Heart right ventricle (tissue), 16 donors: ENCODE measurements at regions not wholly inside any gene's neighbourhood (a gene's known extent, or its start where the extent isn't known, plus 50 kb on each side); places are given as distances from the start of the nearest gene placed in this dataset.

Experiments
- ATAC-seq, 8 donors: fragments of 200-7000 bp; cut with Tn5 transposase; one replicate each; pipeline ENCODE4 v1.9.1; 2020; ENCODE audit warnings: mild to moderate bottlenecking in 8 of 8, moderate library complexity in 8 of 8, moderate number of reproducible peaks in 1 of 8
- DNase-seq, 2 donors: peaks; one replicate each; pipeline ENCODE4 v3.0.0-alpha.2; 2020
- H3K27ac ChIP-seq, 10 donors: fragments of 200-600 bp; sonication (generic) in 2 of 10; one replicate each; pipeline versions ENCODE4 v1.5.0 to v1.8.0; 2020 to 2022; ENCODE audit warnings: mild to moderate bottlenecking in 3 of 10
- H3K27me3 ChIP-seq, 7 donors: fragments of 200-600 bp; one replicate each; pipeline ENCODE4 v1.8.0; 2021 to 2022; ENCODE audit warnings: mild to moderate bottlenecking in 2 of 7
- H3K36me3 ChIP-seq, 9 donors: fragments of 200-600 bp; sonication (generic) in 1 of 9; one replicate each; pipeline versions ENCODE4 v1.5.0 to v1.8.0; 2020 to 2022; ENCODE audit warnings: mild to moderate bottlenecking in 2 of 9
- H3K4me1 ChIP-seq, 9 donors: fragments of 200-600 bp; sonication (generic) in 1 of 9; one replicate each; pipeline versions ENCODE4 v1.5.0 to v1.8.0; 2020 to 2022; ENCODE audit warnings: mild to moderate bottlenecking in 4 of 9
- H3K4me3 ChIP-seq, 10 donors: fragments of 200-600 bp; sonication (generic) in 2 of 10; one replicate each; pipeline versions ENCODE4 v1.5.0 to v1.8.0; 2020 to 2022; ENCODE audit warnings: mild to moderate bottlenecking in 7 of 10, moderate library complexity in 2 of 10
- H3K9me3 ChIP-seq, 11 donors: fragments of 200-600 bp in 10 of 11; sonication (generic) in 2 of 11; one replicate each; pipeline versions ENCODE4 v1.5.0 to v1.8.0; 2013 to 2022; ENCODE audit warnings: mild to moderate bottlenecking in 2 of 11, control low read depth in 1 of 11, moderate library complexity in 1 of 11
- CTCF ChIP-seq, 9 donors: fragments of 200-600 bp; sonication (generic) in 2 of 9; IDR thresholded peaks; one replicate each; pipeline versions ENCODE4 v1.5.0 to v1.8.0; 2021 to 2022; ENCODE audit warnings: antibody characterized with exemption in 9 of 9, mild to moderate bottlenecking in 5 of 9, moderate library complexity in 1 of 9
- WGBS, 2 donors: extraction: QIAGEN DNeasy Blood & Tissue Kit; methylation state at CpG; one replicate each; pipeline ENCODE4 v1.1.7; 2013; ENCODE audit warnings: inconsistent platforms in 1 of 2; 5-methylcytosine and 5-hydroxymethylcytosine counted together
- intact Hi-C, 10 donors: fragments of 100-400 bp; cut with DNase I; formaldehyde crosslinking; loops; one replicate each; pipeline versions ENCODE4 v1.11.1 to v1.14.2; 2022
- donor health status: Arrhythmogenic right ventricular cardiomyopathy.
- donor health status: ischemic (EF 13 %, LVEDD 7.1; RV severe dilation, severe dysfunction).
- donor health status: healthy with polysubstance abuse.
- donor health status: DM: no; HTN: yes; CAD: no.
- donor health status: DM: no; HTN: no; CAD: no.
- donor health status: ischemic (EF 25% LVEDD 6.9; RV normal size, moderate dysfunction).
- donor health status: ischemic (EF 25% LVEDD 5.7; RV mildly dilated, moderate dysfunction).
- donor health status: healthy.
- donor health status: DM: yes; HTN: yes; CAD: no.
- donor health status: Ischemic cardiomyopathy.
- donor health status: ischemic (EF 35%, LVEDD 5.7; RV mildly dilated, moderate dysfunction).
- donor health status: nonischemic (EF 11% LVEDD 7.7; RV severe dilation, severe dysfunction).
- donor health status: DM: yes; HTN: yes; CAD: no.
- donor health status: PGD.
- donor health status: ischemic (EF 29% LVEDD 5.4; RV normal size, mild dysfunction).
- donor health status: nonischemic (EF 23%, LVEDD 6.1; RV moderate dilation, normal function).

DNA sequence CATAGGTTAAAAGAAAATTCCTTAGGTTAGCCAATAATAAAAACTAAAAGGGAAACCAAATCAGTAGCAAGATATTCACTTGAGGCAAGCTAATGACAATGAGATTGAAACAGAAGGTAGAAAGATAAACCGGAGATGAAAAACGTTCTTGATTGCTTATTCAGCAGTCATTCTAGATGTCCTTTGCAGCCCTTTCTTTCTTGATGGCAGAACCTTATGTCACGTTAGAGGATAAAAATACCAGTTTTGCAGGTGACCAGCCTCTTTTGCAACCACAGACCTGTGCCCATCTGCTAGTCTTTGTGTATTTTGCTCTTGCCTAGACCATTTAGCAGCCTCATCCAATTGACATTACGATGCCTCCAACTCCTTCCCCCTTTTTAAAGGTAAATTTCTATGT lies 337.8 kb downstream of the DMAC1 start:
- WGBS, 2 donors = 82 to 86% methylated on average over 4 of the region's 4 CpGs
- TF ChIP-seq CTCF (IDR thresholded peaks at IDR 0.05) = no peak

DNA sequence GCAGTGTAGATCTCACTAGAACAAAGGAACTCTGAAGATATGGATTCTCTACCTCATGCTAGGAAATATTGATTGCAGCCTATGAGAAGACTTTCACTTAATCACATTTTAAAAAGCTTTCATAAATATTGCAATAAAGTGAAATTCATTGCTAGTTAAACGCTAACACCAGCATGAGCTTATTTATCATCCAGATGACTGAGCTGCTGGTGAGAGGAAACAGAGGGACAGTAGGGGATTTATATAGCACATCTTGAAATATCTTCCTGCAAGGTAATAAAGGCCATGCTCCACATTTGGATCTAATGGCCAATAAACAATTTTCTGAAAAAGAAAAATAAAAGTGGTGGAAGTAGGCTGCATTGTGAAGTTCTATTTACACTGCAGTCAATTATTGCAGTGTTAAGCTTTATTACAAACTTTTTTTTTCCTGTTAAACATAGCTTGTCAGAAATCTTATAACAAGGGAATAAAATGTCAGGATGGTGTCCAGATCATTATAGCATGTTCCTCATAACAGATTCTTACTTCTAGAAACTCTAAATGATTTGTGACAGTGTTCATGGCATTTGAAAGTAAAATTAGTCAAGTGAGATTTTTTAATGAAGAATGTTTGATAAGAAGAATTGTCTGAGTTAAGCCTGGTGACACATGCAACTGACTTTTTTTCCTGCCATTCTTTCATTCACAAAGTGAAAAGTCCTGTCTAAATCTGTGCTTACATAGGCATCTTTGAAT lies 342.6 kb downstream of the DMAC1 start:
- Histone ChIP-seq H3K9me3 (no peaks in the 10 kb centered on the region), H3K36me3 (no peaks in the 10 kb centered on the region), H3K27ac (no peak overlapping the region), H3K27me3 (no peaks in the 10 kb centered on the region), H3K4me1 (peaks cover 0 to 5% (median 0%) of the 10 kb centered on the region in 9 donors), H3K4me3 (no peak overlapping the region)
- intact Hi-C loops = no loop called here
- DNase-seq (no peak), ATAC-seq (no peak)
- TF ChIP-seq CTCF (IDR thresholded peaks at IDR 0.05) = no peak
- WGBS, 2 donors = 69 to 78% methylated on average over 1 of the region's 1 CpG

More for the DNA sequence above, 337.8 kb downstream of the DMAC1 start:
- ATAC-seq (no peak), DNase-seq (no peak)
- intact Hi-C loops = loop anchor here in 1 of 10 donors (10.0 kb wide), 1 partner anchor 63 kb away; no protein-coding TSS in a partner anchor
- no peak overlapping the region for H3K27ac ChIP-seq
- no peak overlapping the region for H3K4me3 ChIP-seq
- H3K9me3 ChIP-seq = no peaks in the 10 kb centered on the region
- no peaks in the 10 kb centered on the region for H3K36me3 ChIP-seq
- no peaks in the 10 kb centered on the region for H3K4me1 ChIP-seq
- no peaks in the 10 kb centered on the region for H3K27me3 ChIP-seq

DNA sequence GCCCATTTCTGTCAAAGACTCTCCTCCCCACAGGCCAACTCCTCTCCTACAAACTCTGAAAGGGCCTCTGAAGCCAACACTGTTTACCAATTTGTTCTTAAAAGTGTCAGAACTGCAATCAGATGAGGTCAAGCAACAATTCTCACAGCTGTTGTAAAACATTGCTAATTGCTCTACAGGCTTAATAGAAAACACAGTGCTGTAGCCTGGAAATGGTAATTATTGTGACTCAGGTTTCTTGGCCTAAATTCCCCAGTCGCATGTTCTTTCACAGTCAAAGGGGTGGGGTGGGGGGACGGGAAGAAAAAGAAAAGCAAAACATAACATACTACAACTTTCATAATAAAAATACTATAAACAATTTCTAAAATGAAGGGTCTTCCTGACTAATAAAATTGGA lies 343.2 kb downstream of the DMAC1 start:
- Histone ChIP-seq H3K36me3 (no peaks in the 10 kb centered on the region), H3K27me3 (no peaks in the 10 kb centered on the region), H3K27ac (no peak overlapping the region), H3K9me3 (no peaks in the 10 kb centered on the region), H3K4me3 (no peak overlapping the region), H3K4me1 (peaks cover 0 to 5% (median 0%) of the 10 kb centered on the region in 9 donors)
- intact Hi-C loops = no loop called here
- 40 to 59% methylated on average over 2 of the region's 2 CpGs for WGBS, 2 donors
- DNase-seq = no peak
- ATAC-seq = no peak
- TF ChIP-seq CTCF (IDR thresholded peaks at IDR 0.05) = no peak

DNA sequence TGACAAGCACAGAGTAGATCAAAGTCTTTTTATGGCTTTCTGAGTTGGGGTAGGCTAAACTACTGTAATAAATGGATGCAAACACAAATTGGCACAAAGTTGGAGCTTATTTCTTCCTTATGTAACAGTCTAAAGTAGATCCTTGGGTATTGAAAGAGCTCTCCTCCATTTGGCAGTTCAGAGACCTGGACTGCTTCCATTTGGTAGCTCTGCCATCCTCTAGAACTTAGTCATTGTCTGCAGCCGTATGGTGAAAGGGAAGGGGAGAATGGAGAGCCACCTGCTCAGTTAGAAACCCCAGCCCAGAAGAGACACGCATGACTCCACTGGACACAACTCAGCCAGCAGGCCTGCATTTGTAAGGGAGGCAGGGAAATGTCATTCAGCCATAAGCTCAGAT lies 345.0 kb downstream of the DMAC1 start:
- ATAC-seq = no peak
- Histone ChIP-seq H3K27me3 (no peaks in the 10 kb centered on the region), H3K27ac (no peak overlapping the region), H3K4me3 (no peak overlapping the region), H3K36me3 (no peaks in the 10 kb centered on the region), H3K9me3 (no peaks in the 10 kb centered on the region), H3K4me1 (peaks cover 0 to 13% (median 0%) of the 10 kb centered on the region in 9 donors)
- DNase-seq = no peak
- TF ChIP-seq CTCF (IDR thresholded peaks at IDR 0.05) = no peak
- WGBS, 2 donors = 75 to 76% methylated on average over 2 of the region's 2 CpGs
- intact Hi-C loops = no loop called here
